ENCODE measurements at regions not wholly inside any gene's neighbourhood (a gene's known extent, or its start where the extent isn't known, plus 50 kb on each side); places are given as distances from the start of the nearest gene placed in this dataset.

DNA sequence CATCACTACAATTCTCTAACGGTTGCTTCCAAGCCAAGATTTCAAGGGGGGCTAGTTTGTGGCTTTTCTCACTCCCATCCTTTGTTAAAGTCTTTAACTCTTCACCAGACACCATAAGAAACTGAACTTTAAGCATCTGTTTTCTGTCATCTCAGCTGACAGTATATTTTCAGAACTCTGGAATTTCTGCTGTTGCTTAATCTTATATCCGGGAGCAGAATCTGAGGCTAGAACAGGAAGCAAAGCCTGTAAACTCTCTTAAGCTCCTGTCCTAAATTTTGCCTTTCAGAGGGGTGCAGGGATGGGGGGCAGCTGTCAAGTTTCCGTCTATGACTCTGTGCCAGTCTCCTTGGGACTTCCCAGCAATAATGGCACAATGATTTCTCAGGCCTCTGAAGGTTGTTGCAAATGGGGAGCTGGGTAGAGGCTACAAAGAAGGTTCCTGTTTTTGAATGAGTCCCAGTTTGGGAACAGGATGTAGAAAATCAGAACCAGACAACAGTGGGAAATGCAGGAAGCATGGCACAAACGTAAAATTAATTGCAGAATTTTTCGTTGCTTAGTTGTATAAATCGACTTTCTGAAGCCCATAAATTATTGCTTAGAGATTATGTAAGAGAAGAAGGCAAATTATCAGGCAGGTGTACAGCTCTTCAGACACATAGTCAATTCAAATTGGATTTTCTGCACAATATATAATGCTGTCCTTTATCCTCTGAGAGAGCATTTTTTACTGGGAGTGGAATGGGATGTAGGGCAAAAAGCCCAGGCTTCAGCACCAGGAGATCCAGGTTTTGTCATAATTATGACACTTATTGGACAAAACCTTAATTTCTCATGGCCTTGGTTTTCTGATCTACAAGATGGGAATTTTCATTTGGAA lies 430.9 kb downstream of the DMAC1 start:
- Histone ChIP-seq H2AFZ (ENCODE audit: low read depth) (peak overlapping the region; percentile 74), H3K79me2 (ENCODE audit: insufficient read depth) (no peaks in the 10 kb centered on the region), H3K4me3 (ENCODE audit: low read depth in 2 of 2, low read length in 1 of 2) (no peak overlapping the region), H4K20me1 (ENCODE audit: insufficient read depth) (no peaks in the 10 kb centered on the region), H3K4me2 (peak overlapping the region; percentile 48), H3K4me1 (ENCODE audit: control insufficient read depth in 1 of 2, insufficient read depth in 2 of 2, low read depth in 1 of 2, low read length in 1 of 2) (peaks cover 9 to 17% of the 10 kb centered on the region in 2 experiments), H3K27ac (ENCODE audit: low read depth in 2 of 2, low read length in 1 of 2) (peak overlapping the region; percentile 69 to 79; a peak in 3 of 4 replicates), H3K36me3 (replicated peaks in 1 of 2; ENCODE audit: control insufficient read depth in 1 of 2, insufficient read depth in 2 of 2, low read length in 1 of 2) (no peaks in the 10 kb centered on the region), H3K9me3 (no peaks in the 10 kb centered on the region), H3K9me2 (no peaks in the 10 kb centered on the region), H3F3A (replicated peaks; ENCODE audit: insufficient read depth) (peaks cover 3% of the 10 kb centered on the region), H3K9ac (no peak overlapping the region), H3K27me3 (ENCODE audit: insufficient read depth) (no peaks in the 10 kb centered on the region)
- no peak for DNase-seq
- CTCF ChIA-PET, result interaction anchor here (1.3 kb wide), 1 partner anchor 14 kb away, joined by 3 read pairs; no protein-coding TSS in a partner anchor
- 6% methylated on average over 6 of the region's 6 CpGs for WGBS (ENCODE audit: low lambda C conversion rate)
- POLR2A ChIA-PET, result no interaction called here
- TF ChIP-seq, protein P1, sequence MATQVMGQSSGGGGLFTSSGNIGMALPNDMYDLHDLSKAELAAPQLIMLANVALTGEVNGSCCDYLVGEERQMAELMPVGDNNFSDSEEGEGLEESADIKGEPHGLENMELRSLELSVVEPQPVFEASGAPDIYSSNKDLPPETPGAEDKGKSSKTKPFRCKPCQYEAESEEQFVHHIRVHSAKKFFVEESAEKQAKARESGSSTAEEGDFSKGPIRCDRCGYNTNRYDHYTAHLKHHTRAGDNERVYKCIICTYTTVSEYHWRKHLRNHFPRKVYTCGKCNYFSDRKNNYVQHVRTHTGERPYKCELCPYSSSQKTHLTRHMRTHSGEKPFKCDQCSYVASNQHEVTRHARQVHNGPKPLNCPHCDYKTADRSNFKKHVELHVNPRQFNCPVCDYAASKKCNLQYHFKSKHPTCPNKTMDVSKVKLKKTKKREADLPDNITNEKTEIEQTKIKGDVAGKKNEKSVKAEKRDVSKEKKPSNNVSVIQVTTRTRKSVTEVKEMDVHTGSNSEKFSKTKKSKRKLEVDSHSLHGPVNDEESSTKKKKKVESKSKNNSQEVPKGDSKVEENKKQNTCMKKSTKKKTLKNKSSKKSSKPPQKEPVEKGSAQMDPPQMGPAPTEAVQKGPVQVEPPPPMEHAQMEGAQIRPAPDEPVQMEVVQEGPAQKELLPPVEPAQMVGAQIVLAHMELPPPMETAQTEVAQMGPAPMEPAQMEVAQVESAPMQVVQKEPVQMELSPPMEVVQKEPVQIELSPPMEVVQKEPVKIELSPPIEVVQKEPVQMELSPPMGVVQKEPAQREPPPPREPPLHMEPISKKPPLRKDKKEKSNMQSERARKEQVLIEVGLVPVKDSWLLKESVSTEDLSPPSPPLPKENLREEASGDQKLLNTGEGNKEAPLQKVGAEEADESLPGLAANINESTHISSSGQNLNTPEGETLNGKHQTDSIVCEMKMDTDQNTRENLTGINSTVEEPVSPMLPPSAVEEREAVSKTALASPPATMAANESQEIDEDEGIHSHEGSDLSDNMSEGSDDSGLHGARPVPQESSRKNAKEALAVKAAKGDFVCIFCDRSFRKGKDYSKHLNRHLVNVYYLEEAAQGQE (IDR thresholded peaks at IDR 0.05; ENCODE audit: low read depth, low read length), result 0 out of 2 replicates have a peak, but pooled peaks have one; percentile 3
- TF ChIP-seq MXI1 (IDR thresholded peaks at IDR 0.05; ENCODE audit: low read depth, low read length) (no peak), MEF2A (IDR thresholded peaks at IDR 0.05; ENCODE audit: borderline replicate concordance, low read depth) (peak; percentile 40; the same call in 1 of the 2 replicates), YY1 (IDR thresholded peaks at IDR 0.05; ENCODE audit: low read depth) (no peak), TEAD4 (IDR thresholded peaks at IDR 0.05; ENCODE audit: borderline replicate concordance, insufficient read depth) (peak; percentile 75; the same call in 1 of the 2 replicates), TAF1 (IDR thresholded peaks at IDR 0.05; ENCODE audit: borderline replicate concordance, low read depth, low read length) (peak; percentile 23; the same call in 1 of the 2 replicates), ELF1 (IDR thresholded peaks at IDR 0.05) (no peak; the same call in 1 of the 2 replicates), RXRA (IDR thresholded peaks at IDR 0.05; ENCODE audit: borderline replicate concordance, low read depth) (peak; percentile 49; the same call in 1 of the 2 replicates), CHD2 (IDR thresholded peaks at IDR 0.05; ENCODE audit: low read length, partially characterized antibody) (no peak), GATA2 (CRISPR knock-in tag; IDR thresholded peaks at IDR 0.05) (no peak), EP300 (IDR thresholded peaks at IDR 0.05; ENCODE audit: borderline replicate concordance in 1 of 2, low read depth in 1 of 2, low read length in 1 of 2) (peak in 1 of 2 experiments; percentile 92; a peak in 2 of 4 replicates), POLR2AphosphoS5 (IDR thresholded peaks at IDR 0.05; ENCODE audit: low read depth, low read length) (peak; percentile 69; the same call in 1 of the 2 replicates), NFIC (IDR thresholded peaks at IDR 0.05; ENCODE audit: borderline replicate concordance) (peak; percentile 76), USF1 (IDR thresholded peaks at IDR 0.05; ENCODE audit: borderline replicate concordance, low read depth) (no peak), NRF1 (IDR thresholded peaks at IDR 0.05; ENCODE audit: low read depth, low read length) (no peak), RFX5 (IDR thresholded peaks at IDR 0.05; ENCODE audit: low read length) (no peak), SMC3 (IDR thresholded peaks at IDR 0.05; ENCODE audit: low read depth, low read length) (no peak), JUND (IDR thresholded peaks at IDR 0.05) (peak; percentile 53), FOXJ3 (CRISPR knock-in tag; IDR thresholded peaks at IDR 0.05) (no peak), SIN3A (IDR thresholded peaks at IDR 0.05; ENCODE audit: borderline replicate concordance, low read depth, low read length) (no peak), RAD21 (IDR thresholded peaks at IDR 0.05; ENCODE audit: low read length) (no peak), CTCF (IDR thresholded peaks at IDR 0.05) (no peak)
- TF ChIP-seq, protein P2, sequence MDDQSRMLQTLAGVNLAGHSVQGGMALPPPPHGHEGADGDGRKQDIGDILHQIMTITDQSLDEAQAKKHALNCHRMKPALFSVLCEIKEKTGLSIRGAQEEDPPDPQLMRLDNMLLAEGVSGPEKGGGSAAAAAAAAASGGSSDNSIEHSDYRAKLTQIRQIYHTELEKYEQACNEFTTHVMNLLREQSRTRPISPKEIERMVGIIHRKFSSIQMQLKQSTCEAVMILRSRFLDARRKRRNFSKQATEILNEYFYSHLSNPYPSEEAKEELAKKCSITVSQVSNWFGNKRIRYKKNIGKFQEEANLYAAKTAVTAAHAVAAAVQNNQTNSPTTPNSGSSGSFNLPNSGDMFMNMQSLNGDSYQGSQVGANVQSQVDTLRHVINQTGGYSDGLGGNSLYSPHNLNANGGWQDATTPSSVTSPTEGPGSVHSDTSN (IDR thresholded peaks at IDR 0.05), result peak; percentile 93
- TF ChIP-seq, protein P3, sequence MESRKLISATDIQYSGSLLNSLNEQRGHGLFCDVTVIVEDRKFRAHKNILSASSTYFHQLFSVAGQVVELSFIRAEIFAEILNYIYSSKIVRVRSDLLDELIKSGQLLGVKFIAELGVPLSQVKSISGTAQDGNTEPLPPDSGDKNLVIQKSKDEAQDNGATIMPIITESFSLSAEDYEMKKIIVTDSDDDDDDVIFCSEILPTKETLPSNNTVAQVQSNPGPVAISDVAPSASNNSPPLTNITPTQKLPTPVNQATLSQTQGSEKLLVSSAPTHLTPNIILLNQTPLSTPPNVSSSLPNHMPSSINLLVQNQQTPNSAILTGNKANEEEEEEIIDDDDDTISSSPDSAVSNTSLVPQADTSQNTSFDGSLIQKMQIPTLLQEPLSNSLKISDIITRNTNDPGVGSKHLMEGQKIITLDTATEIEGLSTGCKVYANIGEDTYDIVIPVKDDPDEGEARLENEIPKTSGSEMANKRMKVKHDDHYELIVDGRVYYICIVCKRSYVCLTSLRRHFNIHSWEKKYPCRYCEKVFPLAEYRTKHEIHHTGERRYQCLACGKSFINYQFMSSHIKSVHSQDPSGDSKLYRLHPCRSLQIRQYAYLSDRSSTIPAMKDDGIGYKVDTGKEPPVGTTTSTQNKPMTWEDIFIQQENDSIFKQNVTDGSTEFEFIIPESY (IDR thresholded peaks at IDR 0.05; ENCODE audit: borderline replicate concordance, low read depth), result 0 out of 2 replicates have a peak, but pooled peaks have one; percentile 24

Data from SK-N-SH (cell line).